Parathyroid adenoma (tissue), 2 donors: ENCODE measurements at regions not wholly inside any gene's neighbourhood (a gene's known extent, or its start where the extent isn't known, plus 50 kb on each side); places are given as distances from the start of the nearest gene placed in this dataset.

Source experiments
- H2AFZ ChIP-seq: fragments of 300-600 bp; sonication (generic); one replicate; pipeline ENCODE4 v1.7.0; 2017; ENCODE audit warnings: antibody characterized with exemption, mild to moderate bottlenecking
- H3K27ac ChIP-seq: fragments of 300-600 bp; sonication (generic); one replicate; pipeline ENCODE4 v1.7.0; 2017
- H3K27me3 ChIP-seq: fragments of 300-600 bp; sonication (generic); one replicate; pipeline ENCODE4 v1.7.0; 2017; ENCODE audit warnings: low read length; ENCODE audit not compliant: control insufficient read depth, insufficient read depth
- H3K36me3 ChIP-seq: fragments of 300-600 bp; sonication (generic); one replicate; pipeline ENCODE4 v1.7.0; 2017; ENCODE audit warnings: low read length; ENCODE audit not compliant: control insufficient read depth, insufficient read depth
- H3K4me1 ChIP-seq: fragments of 300-600 bp; sonication (generic); one replicate; pipeline ENCODE4 v1.7.0; 2017; ENCODE audit warnings: control low read depth
- H3K4me2 ChIP-seq: fragments of 300-600 bp; sonication (generic); one replicate; pipeline ENCODE4 v1.7.0; 2017; ENCODE audit warnings: low read length
- H3K4me3 ChIP-seq: fragments of 300-600 bp; sonication (generic); one replicate; pipeline ENCODE4 v1.7.0; 2017; ENCODE audit warnings: low read depth, low read length
- H3K79me2 ChIP-seq: fragments of 300-600 bp; sonication (generic); one replicate; pipeline ENCODE4 v1.7.0; 2017; ENCODE audit warnings: control low read depth
- H3K9ac ChIP-seq: fragments of 300-600 bp; sonication (generic); one replicate; pipeline ENCODE4 v1.7.0; 2017; ENCODE audit warnings: mild to moderate bottlenecking
- H3K9me3 ChIP-seq: fragments of 300-600 bp; sonication (generic); one replicate; pipeline ENCODE4 v1.7.0; 2017; ENCODE audit warnings: low read length; ENCODE audit not compliant: control insufficient read depth
- TF ChIP-seq, protein P1 (sequence below): fragments of 300-600 bp; sonication (generic); IDR thresholded peaks from one replicate; pipeline ENCODE4 v1.7.0; 2017; ENCODE audit warnings: antibody characterized with exemption, mild to moderate bottlenecking
- donor health status: primary hyperparathyroidism.

DNA sequence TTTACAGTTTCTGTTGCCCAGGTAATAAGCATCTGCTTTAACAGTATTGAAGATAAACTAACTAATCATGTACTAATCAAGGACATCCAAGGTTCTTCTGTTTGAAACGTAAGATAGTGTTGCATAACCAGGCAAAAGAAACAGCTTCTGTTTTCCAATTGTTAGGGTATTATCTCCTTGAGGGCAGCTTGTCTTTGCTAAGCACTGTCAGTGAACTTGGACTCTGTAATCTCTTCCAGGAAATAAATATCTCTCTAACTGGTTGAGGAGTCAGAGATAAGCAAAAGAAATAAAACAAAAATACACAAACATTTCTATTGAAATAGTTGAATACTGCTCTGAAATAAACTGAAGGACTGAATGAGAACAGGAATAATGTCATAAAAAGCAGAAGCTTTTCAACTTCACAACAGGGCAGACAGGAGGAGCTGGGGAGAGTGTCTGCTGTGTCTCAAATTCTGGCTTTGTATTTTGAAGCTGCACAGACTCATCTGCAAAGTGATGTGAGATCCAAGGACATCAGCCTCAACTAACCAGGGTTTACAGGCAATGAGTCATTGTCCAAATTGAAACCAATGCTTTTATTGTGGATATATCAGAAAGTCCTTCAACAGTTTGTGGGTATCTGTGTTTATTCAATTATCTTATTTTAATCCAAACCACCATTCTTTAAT is 1253.0 kb upstream of the PCDH7 start:
- TF ChIP-seq, protein P1, sequence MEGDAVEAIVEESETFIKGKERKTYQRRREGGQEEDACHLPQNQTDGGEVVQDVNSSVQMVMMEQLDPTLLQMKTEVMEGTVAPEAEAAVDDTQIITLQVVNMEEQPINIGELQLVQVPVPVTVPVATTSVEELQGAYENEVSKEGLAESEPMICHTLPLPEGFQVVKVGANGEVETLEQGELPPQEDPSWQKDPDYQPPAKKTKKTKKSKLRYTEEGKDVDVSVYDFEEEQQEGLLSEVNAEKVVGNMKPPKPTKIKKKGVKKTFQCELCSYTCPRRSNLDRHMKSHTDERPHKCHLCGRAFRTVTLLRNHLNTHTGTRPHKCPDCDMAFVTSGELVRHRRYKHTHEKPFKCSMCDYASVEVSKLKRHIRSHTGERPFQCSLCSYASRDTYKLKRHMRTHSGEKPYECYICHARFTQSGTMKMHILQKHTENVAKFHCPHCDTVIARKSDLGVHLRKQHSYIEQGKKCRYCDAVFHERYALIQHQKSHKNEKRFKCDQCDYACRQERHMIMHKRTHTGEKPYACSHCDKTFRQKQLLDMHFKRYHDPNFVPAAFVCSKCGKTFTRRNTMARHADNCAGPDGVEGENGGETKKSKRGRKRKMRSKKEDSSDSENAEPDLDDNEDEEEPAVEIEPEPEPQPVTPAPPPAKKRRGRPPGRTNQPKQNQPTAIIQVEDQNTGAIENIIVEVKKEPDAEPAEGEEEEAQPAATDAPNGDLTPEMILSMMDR: no peak
- Histone ChIP-seq H2AFZ (no peak overlapping the region), H3K36me3 (no peaks in the 10 kb centered on the region), H3K79me2 (no peaks in the 10 kb centered on the region), H3K9me3 (no peaks in the 10 kb centered on the region), H3K4me1 (no peaks in the 10 kb centered on the region), H3K4me2 (no peak overlapping the region), H3K4me3 (no peak overlapping the region), H3K27ac (no peak overlapping the region), H3K27me3 (no peaks in the 10 kb centered on the region), H3K9ac (no peak overlapping the region)
